WTC11 (cell line): ENCODE measurements at regions not wholly inside any gene's neighbourhood (a gene's known extent, or its start where the extent isn't known, plus 50 kb on each side); places are given as distances from the start of the nearest gene placed in this dataset.

Experiments
- CREB1 ChIP-seq: sonication (generic); formaldehyde crosslinking; IDR thresholded peaks from 2 replicates; pipeline ENCODE4 v1.8.0; 2023; ENCODE audit warnings: mild to moderate bottlenecking, missing genetic modification reagents
- FOXJ3 ChIP-seq: sonication (generic); formaldehyde crosslinking; IDR thresholded peaks from 2 replicates; pipeline ENCODE4 v1.9.0; 2021; ENCODE audit warnings: missing genetic modification reagents, mild to moderate bottlenecking, borderline replicate concordance
- JUN ChIP-seq: sonication (generic); formaldehyde crosslinking; IDR thresholded peaks from 2 replicates; pipeline ENCODE4 v1.8.0; 2023; ENCODE audit warnings: mild to moderate bottlenecking, missing genetic modification reagents
- KAT7 ChIP-seq: sonication (generic); formaldehyde crosslinking; IDR thresholded peaks from 2 replicates; pipeline ENCODE4 v1.8.1; 2023; ENCODE audit warnings: missing genetic modification reagents, mild to moderate bottlenecking, borderline replicate concordance
- NR2C2 ChIP-seq: sonication (generic); formaldehyde crosslinking; IDR thresholded peaks from 2 replicates; pipeline ENCODE4 v1.8.0; 2022; ENCODE audit warnings: mild to moderate bottlenecking, missing genetic modification reagents
- ZNF121 ChIP-seq: sonication (generic); formaldehyde crosslinking; IDR thresholded peaks from 2 replicates; pipeline ENCODE4 v1.8.0; 2023; ENCODE audit warnings: missing genetic modification reagents
- ZNF138 ChIP-seq: sonication (generic); formaldehyde crosslinking; conservative IDR thresholded peaks from 2 replicates; pipeline ENCODE4 v1.8.1; 2022; ENCODE audit warnings: mild to moderate bottlenecking, moderate library complexity, missing genetic modification reagents
- TF ChIP-seq, protein P1 (sequence below): fragments of 200-600 bp; IDR thresholded peaks from 2 replicates; pipeline ENCODE4 v1.8.0; 2022; ENCODE audit warnings: antibody characterized with exemption
- TF ChIP-seq, protein P2 (sequence below): sonication (generic); formaldehyde crosslinking; IDR thresholded peaks from 2 replicates; pipeline ENCODE4 v1.8.1; 2022; ENCODE audit warnings: missing genetic modification reagents, borderline replicate concordance
- TF ChIP-seq, protein P3 (sequence below): fragments of 250-450 bp; sonication (Bioruptor Pico); conservative IDR thresholded peaks from 2 replicates; pipeline ENCODE4 v1.9.0; 2021; ENCODE audit warnings: mild to moderate bottlenecking
- TF ChIP-seq, protein P4 (sequence below): sonication (generic); formaldehyde crosslinking; IDR thresholded peaks from 2 replicates; pipeline ENCODE4 v1.8.1; 2022; ENCODE audit warnings: low read depth, missing genetic modification reagents, borderline replicate concordance

DNA sequence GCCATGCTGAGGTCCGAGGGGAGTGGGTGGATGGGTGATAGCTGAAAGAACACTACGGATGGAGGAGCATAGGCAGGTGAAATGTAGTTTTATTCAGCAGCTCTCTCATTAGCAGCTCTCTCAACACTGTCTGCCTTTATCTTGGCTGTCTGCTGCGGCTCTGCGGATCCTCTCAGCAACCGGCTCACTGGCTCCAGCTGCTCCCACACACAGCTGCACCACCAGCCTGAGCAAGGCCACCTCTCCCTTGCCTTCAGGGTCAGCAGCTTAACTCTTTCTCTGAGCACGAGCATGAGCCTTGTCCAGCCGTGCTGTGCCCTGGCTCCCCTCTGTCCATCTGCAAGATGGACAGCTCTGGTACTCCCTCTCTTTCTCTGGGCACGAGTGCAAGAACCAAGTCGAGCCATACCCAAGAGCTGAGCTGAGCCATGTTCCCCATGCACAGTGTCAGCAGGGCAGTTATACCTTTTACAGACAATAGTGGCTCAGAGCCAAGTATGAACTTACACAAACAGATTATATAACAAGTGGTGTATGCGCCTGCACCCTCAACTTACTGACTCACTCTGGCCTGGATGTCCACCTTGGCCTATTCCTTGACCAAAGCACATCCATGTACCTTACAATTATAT, 108.5 kb downstream of the MACIR start:
- TF ChIP-seq ZNF138 (CRISPR knock-in tag): no peak
- TF ChIP-seq, protein P1, sequence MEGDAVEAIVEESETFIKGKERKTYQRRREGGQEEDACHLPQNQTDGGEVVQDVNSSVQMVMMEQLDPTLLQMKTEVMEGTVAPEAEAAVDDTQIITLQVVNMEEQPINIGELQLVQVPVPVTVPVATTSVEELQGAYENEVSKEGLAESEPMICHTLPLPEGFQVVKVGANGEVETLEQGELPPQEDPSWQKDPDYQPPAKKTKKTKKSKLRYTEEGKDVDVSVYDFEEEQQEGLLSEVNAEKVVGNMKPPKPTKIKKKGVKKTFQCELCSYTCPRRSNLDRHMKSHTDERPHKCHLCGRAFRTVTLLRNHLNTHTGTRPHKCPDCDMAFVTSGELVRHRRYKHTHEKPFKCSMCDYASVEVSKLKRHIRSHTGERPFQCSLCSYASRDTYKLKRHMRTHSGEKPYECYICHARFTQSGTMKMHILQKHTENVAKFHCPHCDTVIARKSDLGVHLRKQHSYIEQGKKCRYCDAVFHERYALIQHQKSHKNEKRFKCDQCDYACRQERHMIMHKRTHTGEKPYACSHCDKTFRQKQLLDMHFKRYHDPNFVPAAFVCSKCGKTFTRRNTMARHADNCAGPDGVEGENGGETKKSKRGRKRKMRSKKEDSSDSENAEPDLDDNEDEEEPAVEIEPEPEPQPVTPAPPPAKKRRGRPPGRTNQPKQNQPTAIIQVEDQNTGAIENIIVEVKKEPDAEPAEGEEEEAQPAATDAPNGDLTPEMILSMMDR: no peak
- TF ChIP-seq ZNF121 (CRISPR knock-in tag): no peak
- TF ChIP-seq NR2C2 (CRISPR knock-in tag): no peak
- no peak for TF ChIP-seq FOXJ3 (CRISPR knock-in tag)
- TF ChIP-seq JUN (CRISPR knock-in tag): no peak
- TF ChIP-seq KAT7 (CRISPR knock-in tag): no peak
- TF ChIP-seq CREB1 (CRISPR knock-in tag): no peak
- TF ChIP-seq, protein P2, sequence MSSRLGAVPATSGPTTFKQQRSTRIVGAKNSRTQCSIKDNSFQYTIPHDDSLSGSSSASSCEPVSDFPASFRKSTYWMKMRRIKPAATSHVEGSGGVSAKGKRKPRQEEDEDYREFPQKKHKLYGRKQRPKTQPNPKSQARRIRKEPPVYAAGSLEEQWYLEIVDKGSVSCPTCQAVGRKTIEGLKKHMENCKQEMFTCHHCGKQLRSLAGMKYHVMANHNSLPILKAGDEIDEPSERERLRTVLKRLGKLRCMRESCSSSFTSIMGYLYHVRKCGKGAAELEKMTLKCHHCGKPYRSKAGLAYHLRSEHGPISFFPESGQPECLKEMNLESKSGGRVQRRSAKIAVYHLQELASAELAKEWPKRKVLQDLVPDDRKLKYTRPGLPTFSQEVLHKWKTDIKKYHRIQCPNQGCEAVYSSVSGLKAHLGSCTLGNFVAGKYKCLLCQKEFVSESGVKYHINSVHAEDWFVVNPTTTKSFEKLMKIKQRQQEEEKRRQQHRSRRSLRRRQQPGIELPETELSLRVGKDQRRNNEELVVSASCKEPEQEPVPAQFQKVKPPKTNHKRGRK (CRISPR knock-in tag): no peak
- TF ChIP-seq, protein P3, sequence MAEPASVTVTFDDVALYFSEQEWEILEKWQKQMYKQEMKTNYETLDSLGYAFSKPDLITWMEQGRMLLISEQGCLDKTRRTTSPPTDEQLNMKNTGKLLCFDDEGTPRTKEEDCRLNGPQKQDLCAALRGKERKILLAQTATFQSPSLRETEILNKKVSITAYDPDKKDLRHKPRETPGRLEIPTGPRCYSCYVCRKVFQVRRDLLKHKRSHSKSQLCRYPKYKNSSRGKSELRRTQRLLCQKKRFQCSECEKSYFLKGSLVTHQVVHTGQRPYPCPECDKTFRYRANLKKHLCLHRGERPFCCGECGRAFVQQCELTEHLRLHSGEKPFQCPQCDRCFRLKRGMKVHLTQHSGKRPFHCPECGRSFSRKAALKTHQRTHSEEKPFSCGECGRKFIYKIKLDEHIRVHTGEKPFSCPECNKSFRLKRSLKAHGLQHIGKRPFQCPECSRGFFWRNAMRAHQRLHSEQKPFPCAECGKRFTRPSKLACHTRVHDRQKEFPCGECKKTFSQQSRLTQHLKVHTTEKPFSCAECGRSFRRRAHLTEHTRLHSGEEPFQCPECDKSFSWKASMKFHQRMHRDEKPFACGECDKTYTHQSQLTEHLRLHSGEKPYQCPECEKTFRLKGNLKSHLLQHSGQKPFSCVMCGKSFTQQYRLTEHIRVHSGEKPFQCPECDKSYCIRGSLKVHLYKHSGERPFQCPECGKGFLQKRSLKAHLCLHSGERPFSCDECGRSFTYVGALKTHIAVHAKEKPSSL: no peak
- TF ChIP-seq, protein P4, sequence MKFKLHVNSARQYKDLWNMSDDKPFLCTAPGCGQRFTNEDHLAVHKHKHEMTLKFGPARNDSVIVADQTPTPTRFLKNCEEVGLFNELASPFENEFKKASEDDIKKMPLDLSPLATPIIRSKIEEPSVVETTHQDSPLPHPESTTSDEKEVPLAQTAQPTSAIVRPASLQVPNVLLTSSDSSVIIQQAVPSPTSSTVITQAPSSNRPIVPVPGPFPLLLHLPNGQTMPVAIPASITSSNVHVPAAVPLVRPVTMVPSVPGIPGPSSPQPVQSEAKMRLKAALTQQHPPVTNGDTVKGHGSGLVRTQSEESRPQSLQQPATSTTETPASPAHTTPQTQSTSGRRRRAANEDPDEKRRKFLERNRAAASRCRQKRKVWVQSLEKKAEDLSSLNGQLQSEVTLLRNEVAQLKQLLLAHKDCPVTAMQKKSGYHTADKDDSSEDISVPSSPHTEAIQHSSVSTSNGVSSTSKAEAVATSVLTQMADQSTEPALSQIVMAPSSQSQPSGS (CRISPR knock-in tag): no peak
